ENCODE measurements at regions not wholly inside any gene's neighbourhood (a gene's known extent, or its start where the extent isn't known, plus 50 kb on each side); places are given as distances from the start of the nearest gene placed in this dataset.
"Not testable (repeated sequence)": the region's sequence is repeated elsewhere in the genome, so short reads cannot be mapped to it uniquely, and the experiment has no call there.

DNA sequence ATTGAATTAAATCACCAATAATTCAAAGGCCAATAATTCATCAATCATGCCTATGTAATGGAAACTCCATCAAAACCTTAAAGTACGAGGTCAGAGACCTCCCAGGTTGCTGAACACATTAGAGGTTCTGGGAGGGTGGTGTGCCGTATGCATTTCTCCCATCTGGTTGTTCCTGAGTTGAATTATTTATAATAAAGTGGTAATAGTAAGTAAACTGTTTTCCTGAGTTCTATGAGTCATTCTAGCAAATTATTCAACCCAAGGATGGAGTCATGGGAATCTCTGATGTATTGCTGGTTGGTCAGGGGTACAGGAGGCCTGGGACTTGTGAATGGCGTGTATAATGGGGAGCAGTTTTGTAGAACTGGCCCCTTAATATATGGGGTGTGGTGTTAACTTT lies 191.7 kb downstream of the CARTPT start:
- no peak for DNase-seq

GRCh38 chr5:71912021-71912420 lies 192.9 kb downstream of the CARTPT start:
- DNase-seq = no peak

- no peak for DNase-seq
These were observed 193.0 kb upstream of the MAP1B start for GRCh38 chr5:71914281-71914680.

- DNase-seq = no peak
These were observed 184.6 kb upstream of the MAP1B start for GRCh38 chr5:71922584-71923106.

DNA sequence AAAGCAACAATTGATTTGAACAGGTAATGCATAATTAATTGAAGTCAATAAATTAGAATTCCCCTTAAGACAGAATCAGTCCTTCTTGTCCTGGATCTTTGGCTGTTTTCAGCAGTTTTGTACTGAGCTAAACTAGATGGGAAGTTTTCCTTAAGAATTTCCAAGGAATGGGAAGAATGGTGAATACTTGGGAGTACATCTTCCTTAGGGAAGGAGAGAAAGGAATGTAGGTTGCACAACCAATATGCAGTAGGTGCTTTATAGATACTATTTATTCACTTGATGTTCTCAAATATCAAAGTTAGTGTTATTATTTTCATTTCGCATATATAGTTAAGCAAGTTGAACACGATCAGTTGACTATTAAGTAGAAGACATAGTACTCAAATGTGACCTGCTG lies 183.5 kb upstream of the MAP1B start:
- DNase-seq = no peak

DNA sequence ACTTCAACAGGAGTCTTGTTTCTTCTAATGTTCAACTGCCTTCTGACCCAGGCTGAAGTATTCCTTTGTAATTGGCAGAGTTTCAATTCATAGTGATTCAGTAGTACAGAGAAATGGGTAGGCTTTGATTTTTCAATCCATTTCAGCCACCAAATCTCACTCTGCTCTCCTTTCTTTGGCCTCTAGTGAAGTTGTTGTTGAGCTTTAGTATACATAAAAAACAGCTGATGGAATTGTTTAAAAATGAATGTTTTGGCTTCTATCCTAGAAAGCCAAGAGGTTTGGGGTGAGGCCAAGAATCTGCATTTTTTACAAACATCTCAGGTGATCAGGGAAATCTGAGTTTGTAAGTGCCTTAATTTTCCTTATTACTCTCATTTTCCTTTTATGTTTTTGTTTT lies 182.9 kb upstream of the MAP1B start:
- DNase-seq = no peak

- DNase-seq = no peak
These were observed 182.3 kb upstream of the MAP1B start for GRCh38 chr5:71924980-71925379.

- no peak for DNase-seq
These were observed 181.6 kb upstream of the MAP1B start for GRCh38 chr5:71925608-71926091.

DNA sequence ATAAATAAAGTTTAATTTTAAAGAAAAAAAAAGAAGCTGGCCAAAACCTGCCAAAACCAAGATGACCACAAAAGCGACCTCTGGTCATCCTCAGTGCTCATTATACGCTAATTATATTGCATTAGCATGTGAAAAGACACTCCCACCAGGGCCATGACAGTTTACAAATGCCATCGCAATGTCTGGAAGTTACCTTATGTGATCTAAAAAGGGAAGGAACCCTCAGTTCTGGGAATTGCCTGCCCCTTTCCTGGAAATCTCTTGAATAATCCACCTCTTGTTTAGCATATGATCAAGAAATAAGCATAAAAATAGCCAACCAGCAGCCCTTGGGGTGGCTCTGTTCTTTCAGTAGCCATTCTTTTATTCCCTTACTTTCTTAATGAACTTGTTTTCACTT lies 178.3 kb upstream of the MAP1B start:
- no peak for DNase-seq

DNA sequence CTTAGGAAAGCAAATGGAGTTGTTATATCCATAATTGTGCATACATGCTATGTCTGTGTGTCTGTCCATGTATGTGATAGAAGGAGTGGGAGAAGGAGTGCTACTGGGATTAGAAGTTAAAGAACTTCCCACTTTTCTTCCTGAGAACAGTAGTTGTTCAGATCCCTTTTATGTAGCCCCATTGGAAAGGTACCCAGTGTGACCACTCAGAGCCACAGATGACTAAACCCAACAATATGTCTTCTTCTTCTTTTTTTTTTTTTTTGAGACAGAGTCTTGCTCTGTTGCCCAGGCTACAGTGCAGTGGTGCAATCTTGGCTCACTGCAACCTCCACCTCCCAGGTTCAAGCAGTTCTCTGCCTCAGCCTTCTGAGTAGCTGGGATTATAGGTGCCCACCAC lies 176.7 kb upstream of the MAP1B start:
- DNase-seq = not testable (repeated sequence)

- DNase-seq = no peak
These were observed 175.1 kb upstream of the MAP1B start for GRCh38 chr5:71932131-71932654.

DNA sequence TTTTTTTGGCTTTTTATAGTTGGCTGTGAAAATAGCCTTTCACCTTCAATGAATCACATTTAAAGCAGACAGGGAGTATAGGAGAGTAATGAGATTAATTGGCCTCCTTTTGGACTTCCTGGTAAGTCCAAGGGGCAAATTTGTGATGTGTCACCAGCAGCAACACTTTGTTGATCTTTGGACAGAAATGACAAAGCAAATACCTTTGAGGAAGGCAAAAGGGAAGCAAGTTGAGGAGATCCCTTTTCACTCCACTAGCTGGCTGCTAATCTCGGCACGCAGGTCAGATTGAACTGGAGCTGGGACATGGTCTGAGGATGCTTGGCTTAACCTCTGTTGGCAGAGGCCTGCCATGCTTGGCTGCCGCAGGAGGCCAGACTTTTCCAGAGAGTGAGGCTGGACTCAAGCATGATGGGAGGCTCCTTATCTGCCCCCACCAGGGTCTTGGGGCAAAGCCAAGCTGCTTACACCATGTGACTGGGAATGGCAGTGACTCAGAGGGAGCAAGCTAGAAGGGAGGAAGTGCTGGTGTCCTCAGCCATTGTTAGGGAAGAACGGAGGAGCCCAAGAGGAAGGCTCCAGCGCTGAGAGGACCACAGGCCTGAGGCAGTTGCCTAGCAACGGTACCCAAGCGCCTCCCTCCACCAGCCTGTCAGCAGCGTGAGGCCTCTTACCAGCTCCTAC lies 174.5 kb upstream of the MAP1B start:
- DNase-seq = no peak

- DNase-seq = no peak
These were observed 173.0 kb upstream of the MAP1B start for GRCh38 chr5:71934322-71934721.

- no peak for DNase-seq
These were observed 169.2 kb upstream of the MAP1B start for GRCh38 chr5:71937921-71938698.

- DNase-seq = no peak
These were observed 168.4 kb upstream of the MAP1B start for GRCh38 chr5:71938895-71939294.

- DNase-seq = no peak
These were observed 167.6 kb upstream of the MAP1B start for GRCh38 chr5:71939452-71940230.

DNA sequence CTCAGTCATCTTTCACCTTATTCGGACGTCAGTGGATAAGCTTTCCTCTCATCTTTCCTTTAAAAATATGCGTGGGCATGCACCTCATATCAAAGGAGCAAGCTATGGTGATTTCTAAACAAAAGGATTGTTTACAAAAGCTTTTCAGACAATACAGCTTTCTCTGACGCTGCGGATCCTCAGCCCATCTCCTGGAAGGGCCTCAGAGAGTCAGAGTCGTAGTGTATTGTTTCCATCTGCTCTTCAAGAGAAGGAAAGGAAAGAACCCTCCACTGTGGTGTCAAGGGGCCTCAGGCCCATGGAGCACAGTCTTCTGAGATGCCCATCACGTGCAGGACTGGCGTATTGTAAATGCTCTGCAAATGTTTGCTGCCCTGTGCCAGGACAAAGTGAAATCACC lies 163.4 kb upstream of the MAP1B start:
- no peak for DNase-seq

- no peak for DNase-seq
These were observed 161.8 kb upstream of the MAP1B start for GRCh38 chr5:71945436-71945835.

DNA sequence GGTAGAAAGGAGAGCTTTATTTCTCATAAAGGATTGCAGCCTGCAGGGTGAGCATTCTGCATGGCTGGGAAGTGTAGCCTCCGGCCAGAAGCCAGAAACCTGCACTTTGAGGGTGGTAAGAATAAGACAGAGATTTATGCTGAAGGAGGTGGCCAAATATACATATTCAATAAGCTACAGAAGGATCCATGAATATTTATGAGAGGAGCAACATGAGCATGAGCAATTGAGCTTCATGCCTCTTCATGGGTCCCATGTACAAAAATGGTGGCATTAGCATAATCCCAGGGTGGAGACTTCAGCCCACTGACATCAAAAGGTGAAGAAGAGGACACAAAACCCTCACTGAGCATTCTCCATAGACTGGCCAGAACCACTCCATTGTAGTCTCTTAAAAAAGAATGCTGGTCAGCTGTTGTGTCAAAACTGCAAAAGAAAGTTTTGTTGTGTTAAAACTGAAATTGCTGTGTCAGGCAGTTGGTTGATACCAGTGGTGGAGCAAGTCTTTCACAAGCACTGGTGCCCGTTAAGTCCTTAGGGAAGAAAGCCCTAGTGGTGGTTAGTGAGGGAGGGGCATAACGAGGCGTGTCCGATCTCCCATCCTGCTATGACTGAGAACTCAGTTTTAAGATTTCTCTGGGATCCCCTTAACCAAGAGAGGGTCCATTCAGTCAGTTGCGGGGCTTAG lies 160.8 kb upstream of the MAP1B start:
- DNase-seq = no peak

GRCh38 chr5:71948206-71948605 lies 159.1 kb upstream of the MAP1B start:
- no peak for DNase-seq

DNA sequence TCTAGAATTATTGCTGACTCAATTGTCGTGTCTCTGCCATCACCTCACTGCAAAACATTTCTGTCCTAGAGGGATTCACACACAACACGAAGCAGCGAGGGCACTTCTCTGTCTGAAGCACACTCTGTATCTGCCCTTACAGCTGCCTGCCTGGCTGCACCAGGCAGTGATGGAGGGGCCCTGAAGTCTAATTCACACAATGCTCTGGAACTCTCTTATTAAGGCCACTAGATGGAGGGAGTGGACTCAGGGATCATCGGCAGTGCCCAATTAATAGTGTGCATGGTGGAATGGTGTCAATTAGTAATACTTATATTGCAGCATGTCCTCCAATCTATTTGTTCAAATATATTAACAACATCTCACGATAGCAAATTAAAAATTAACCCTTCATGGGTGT lies 157.5 kb upstream of the MAP1B start:
- no peak for DNase-seq

DNA sequence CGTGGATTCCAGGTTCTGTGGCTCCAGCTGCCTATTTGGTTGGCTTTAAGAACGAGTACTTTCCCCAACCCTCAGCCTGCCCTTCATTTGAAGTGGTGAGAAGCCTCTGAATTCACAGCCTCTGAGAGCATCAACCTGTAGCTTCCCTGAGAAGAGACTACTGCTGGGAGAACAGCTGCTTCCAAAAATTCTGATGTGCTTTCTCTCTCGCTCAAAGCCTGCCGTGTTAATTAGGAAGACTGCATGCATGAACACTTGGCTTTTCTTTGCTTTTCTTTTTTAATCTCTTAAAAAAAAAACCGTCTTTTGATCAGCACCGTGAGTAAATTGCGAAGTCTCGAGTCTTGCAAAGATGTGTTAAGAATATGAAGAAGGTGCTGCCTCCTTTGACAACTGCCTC lies 153.4 kb upstream of the MAP1B start:
- no peak for DNase-seq

DNA sequence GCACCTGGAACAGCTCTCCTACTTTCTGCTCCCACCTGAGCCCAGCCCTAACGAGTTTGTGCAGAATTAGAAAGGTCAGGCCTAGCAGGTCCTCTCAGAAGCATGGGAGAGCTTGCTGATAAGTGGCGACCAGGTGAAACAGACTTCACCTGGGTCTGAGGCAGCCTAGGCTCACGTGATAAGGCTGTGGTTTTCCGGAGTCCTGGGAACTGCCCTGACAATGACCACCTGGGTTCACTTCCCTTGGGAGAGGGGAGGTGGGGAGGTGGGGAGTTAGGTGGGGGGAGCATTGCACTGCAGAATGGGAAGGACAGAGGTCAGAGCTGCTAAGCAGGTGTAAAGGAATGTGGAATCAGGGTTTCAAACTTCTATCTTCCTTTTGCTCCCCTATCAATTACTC lies 152.9 kb upstream of the MAP1B start:
- no peak for DNase-seq
